ENCODE measurements at regions not wholly inside any gene's neighbourhood (a gene's known extent, or its start where the extent isn't known, plus 50 kb on each side); places are given as distances from the start of the nearest gene placed in this dataset.

GRCh38 chr7:156056534-156056933, 244.3 kb upstream of the SHH start:
- TF ChIP-seq ZNF274 (IDR thresholded peaks at IDR 0.05; ENCODE audit: low read depth, low read length) (no peak), YY1 (IDR thresholded peaks at IDR 0.05; ENCODE audit: insufficient read depth, insufficient read length) (no peak)
